GM23248 (cell line): ENCODE measurements at regions not wholly inside any gene's neighbourhood (a gene's known extent, or its start where the extent isn't known, plus 50 kb on each side); places are given as distances from the start of the nearest gene placed in this dataset.

Experiments
- EZH2 ChIP-seq: fragments of 200-600 bp; sonication (generic); IDR thresholded peaks from 2 replicates; pipeline ENCODE4 v1.6.1; 2018; ENCODE audit warnings: antibody characterized with exemption, mild to moderate bottlenecking; ENCODE audit not compliant: insufficient read depth, poor library complexity, severe bottlenecking
- EZH2phosphoT487 ChIP-seq: fragments of 200-600 bp; sonication (generic); IDR thresholded peaks from 2 replicates; pipeline ENCODE4 v1.6.1; 2018; ENCODE audit warnings: antibody characterized with exemption, moderate library complexity, mild to moderate bottlenecking, low read depth; ENCODE audit not compliant: insufficient read depth

DNA sequence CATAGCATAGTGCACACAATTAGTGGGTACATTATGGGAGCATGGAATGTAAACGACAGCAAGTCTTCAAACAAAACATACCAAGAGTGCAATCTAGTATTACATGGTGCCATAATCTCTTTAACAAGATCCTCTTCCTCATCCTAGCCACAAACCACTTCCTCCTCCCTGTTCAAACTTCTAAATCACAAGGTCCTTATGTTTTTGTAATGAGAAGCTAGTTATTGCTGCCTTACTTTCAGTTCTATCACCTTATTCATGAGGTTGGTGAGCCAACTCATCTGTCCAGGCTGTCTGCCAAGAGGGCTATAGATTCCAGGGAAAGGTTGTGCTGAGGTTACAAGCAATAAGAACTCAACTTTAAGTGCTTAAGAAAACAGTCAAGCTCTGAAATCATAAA, 195.4 kb upstream of the ARHGAP20 start:
- no peak for TF ChIP-seq EZH2
- TF ChIP-seq EZH2phosphoT487 = peak; percentile 81; the same call in 1 of the 2 replicates
